Fibroblast of mammary gland (primary cell): ENCODE measurements at regions not wholly inside any gene's neighbourhood (a gene's known extent, or its start where the extent isn't known, plus 50 kb on each side); places are given as distances from the start of the nearest gene placed in this dataset.
A peak's percentile ranks its signal among the peaks of the same experiment; 100 is the strongest.

Experiments
- DNase-seq: peaks from one replicate; pipeline ENCODE4 v3.0.0-alpha.2; 2010; ENCODE audit warnings: low read depth
- H3K4me3 ChIP-seq: 2 replicates; pipeline ENCODE4 v1.5.1; 2011; ENCODE audit warnings: low read depth, mild to moderate bottlenecking, low read length, moderate library complexity; ENCODE audit not compliant: control insufficient read depth
- TF ChIP-seq, protein P1 (sequence below): conservative IDR thresholded peaks from 2 replicates; pipeline ENCODE4 v1.5.1; 2011; ENCODE audit warnings: low read depth, low read length, inconsistent platforms; ENCODE audit not compliant: control insufficient read depth, insufficient read depth

DNA sequence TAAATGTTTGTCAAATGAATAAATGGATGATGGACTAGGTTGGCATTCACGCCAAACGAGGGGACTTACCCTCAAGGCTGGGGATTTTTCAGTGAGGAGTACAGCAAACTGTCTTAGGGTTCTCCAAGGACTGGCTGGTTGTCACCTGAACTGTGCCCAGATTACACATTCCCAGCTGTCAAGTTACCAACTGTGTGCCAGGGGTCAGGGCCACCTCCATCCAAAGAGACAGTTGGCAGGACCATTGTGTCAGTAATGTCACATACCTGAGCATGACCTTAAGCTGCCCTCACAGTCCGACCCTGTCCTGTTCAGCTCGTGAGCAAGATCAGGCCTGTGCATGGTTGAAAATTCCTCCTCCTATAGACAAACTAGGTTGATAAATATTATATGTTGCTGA lies 116.7 kb downstream of the MID1IP1 start:
- TF ChIP-seq, protein P1, sequence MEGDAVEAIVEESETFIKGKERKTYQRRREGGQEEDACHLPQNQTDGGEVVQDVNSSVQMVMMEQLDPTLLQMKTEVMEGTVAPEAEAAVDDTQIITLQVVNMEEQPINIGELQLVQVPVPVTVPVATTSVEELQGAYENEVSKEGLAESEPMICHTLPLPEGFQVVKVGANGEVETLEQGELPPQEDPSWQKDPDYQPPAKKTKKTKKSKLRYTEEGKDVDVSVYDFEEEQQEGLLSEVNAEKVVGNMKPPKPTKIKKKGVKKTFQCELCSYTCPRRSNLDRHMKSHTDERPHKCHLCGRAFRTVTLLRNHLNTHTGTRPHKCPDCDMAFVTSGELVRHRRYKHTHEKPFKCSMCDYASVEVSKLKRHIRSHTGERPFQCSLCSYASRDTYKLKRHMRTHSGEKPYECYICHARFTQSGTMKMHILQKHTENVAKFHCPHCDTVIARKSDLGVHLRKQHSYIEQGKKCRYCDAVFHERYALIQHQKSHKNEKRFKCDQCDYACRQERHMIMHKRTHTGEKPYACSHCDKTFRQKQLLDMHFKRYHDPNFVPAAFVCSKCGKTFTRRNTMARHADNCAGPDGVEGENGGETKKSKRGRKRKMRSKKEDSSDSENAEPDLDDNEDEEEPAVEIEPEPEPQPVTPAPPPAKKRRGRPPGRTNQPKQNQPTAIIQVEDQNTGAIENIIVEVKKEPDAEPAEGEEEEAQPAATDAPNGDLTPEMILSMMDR = no peak
- H3K4me3 ChIP-seq = no peak overlapping the region
- DNase-seq = no peak

DNA sequence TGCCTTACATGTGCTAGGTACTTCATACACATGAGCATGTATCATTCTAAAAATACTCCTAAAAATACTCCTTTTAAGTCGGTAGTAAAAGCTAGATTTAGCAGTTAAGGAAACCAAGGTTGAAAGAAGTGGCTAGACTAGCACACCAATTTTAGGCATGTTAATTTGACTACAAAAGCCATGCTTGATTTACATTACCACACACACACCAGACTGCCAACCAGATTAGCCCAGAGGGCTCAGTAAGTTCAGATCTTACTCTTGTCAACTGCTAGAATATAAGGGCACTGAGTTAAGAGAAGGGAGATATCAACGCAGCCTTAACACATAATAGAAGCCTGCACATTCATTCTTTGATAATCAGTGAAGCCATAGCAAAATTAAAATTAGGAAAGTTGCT lies 117.9 kb downstream of the MID1IP1 start:
- no peak overlapping the region for H3K4me3 ChIP-seq
- TF ChIP-seq, protein P1 = no peak
- DNase-seq = no peak

DNA sequence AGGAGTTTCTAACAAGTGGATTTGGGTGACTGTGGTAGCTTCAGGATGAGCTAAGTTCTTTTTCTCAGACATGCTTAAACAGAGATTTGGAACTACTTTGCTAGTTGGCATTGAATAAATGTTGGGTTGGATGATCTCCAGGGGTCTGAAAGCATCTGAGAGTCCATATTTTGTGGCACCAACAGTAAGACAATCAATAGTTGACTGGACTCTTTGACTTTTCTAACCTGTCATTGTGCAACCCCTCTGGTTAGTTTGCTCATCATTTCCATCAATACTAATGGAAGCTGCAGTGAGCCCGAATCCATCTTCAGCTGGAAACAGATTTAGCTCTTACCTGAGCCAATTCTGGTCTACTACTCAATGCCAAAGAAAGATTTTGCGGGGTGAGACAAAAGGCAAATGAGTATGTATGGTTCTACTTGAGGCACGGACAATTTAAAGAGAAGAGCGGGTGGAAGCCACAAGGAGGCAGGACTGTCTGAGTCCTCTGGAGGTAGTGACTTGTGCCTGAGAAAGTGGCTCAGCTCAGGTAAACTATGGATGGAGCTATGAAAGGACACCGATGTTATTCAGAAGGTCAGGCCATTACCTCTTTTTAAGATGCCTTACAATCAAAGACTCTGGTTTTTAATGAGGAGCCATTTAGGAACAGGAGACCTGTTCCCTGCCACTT lies 118.7 kb downstream of the MID1IP1 start:
- DNase-seq = no peak
- TF ChIP-seq, protein P1 = no peak
- H3K4me3 ChIP-seq = no peak overlapping the region

DNA sequence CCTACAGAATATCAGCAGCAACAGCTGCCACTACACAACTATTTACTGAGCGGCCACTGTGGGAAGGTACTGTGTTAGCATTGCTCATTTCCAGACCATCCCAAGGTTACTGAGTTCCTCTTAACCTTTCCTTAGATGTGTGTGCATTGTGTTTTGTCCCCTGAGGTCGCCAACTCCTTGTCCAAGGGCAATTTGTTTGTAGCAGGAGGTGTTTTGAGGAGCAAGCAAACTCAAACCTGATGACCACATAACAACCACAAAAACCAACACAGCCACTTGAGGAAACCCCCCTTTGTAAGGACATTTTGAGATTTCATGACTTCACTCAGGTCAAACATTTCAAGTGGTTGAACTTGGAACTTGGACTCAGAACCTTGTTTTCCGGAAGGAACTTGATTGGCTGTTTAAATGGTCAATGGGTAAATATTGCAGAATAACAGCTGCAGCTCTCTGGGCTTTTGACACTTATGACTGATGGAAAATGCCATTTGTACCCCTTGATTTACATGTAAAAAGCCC lies 122.3 kb downstream of the MID1IP1 start:
- TF ChIP-seq, protein P1 = no peak
- no peak for DNase-seq

DNA sequence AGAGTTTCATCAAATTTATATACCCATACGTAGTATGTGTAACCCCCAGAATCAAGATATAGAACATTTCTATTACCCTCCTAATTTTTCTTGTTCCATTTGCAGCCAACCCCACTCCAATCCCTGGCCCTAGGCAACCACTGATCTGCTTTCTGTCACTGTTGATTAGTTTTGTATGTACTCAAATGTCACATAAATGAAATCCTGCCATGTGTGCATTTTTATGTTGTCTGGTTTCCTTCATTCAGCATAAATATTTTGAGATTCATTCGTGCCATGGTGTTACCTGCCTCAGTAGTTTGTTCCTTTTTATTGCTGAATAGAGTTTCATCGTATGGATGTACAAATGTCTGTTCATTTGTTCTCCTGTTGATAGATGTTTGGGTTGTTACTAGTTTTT lies 126.3 kb downstream of the MID1IP1 start:
- DNase-seq = no peak
- H3K4me3 ChIP-seq = no peak overlapping the region
- TF ChIP-seq, protein P1 = no peak

More for the DNA sequence above, 122.3 kb downstream of the MID1IP1 start:
- H3K4me3 ChIP-seq = no peak overlapping the region

DNA sequence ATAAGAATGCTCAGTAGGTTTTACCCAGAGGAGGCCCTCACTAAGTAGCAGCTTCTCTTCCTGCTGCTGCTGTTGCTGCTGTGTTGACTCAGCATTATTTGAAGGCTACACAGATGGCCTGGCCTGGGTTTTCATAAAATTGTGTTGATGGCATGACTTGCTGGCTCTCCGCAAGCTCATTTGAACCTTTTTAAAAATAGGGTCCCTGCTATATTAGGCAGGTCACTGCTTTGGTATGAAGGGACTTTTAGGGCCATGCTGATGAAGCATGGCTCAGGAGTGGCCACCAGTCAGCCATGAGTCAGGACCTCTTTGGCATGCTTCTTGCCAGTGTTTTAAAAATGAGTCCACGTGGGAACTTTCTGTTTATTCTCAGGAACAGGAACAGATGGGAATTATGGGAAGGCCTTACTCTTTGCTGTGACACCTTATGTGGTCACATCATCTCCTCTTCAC lies 128.7 kb downstream of the MID1IP1 start:
- peak; percentile 91 for DNase-seq
- H3K4me3 ChIP-seq = no peak overlapping the region
- TF ChIP-seq, protein P1 = no peak
